K562 (cell line): ENCODE measurements at regions not wholly inside any gene's neighbourhood (a gene's known extent, or its start where the extent isn't known, plus 50 kb on each side); places are given as distances from the start of the nearest gene placed in this dataset.

Experiments used
- BDP1 ChIP-seq: IDR thresholded peaks from 3 replicates; pipeline ENCODE4 v1.6.1; 2011; ENCODE audit not compliant: insufficient read length, insufficient read depth
- GTF3C2 ChIP-seq: IDR thresholded peaks from 3 replicates; pipeline ENCODE4 v1.6.1; 2011; ENCODE audit warnings: borderline replicate concordance, mild to moderate bottlenecking, moderate library complexity; ENCODE audit not compliant: insufficient read length; ENCODE audit errors: extremely low read depth
- PHF20 ChIP-seq: fragments of 450-650 bp; IDR thresholded peaks from 2 replicates; pipeline ENCODE4 v1.6.1; 2018; ENCODE audit not compliant: partially characterized antibody
- THAP12 ChIP-seq: fragments of 250-450 bp; sonication (Bioruptor Pico); IDR thresholded peaks from 2 replicates; pipeline ENCODE4 v1.9.0; 2021; ENCODE audit warnings: mild to moderate bottlenecking, inconsistent platforms
- ZNF3 ChIP-seq: fragments of 250-450 bp; sonication (Bioruptor Pico); IDR thresholded peaks from 2 replicates; pipeline ENCODE4 v1.5.0; 2021; ENCODE audit warnings: mild to moderate bottlenecking, moderate library complexity
- ZNF655 ChIP-seq: fragments of 250-450 bp; sonication (Bioruptor Pico); IDR thresholded peaks from 2 replicates; pipeline ENCODE4 v1.5.0; 2021
- TF ChIP-seq, protein P1 (sequence below): fragments of 450-650 bp; formaldehyde crosslinking; IDR thresholded peaks from 2 replicates; pipeline ENCODE4 v1.4.0; 2020; ENCODE audit warnings: mild to moderate bottlenecking, moderate library complexity
- TF ChIP-seq, protein P2 (sequence below), 2 experiments: fragments of 450-650 bp; IDR thresholded peaks; 2 replicates each; pipeline ENCODE4 v1.6.1; 2018; ENCODE audit warnings: mild to moderate bottlenecking in 2 of 2, low read depth in 1 of 2; ENCODE audit not compliant: partially characterized antibody in 2 of 2
- TF ChIP-seq, protein P3 (sequence below): fragments of 450-650 bp; IDR thresholded peaks from 2 replicates; pipeline ENCODE4 v1.6.1; 2016

DNA sequence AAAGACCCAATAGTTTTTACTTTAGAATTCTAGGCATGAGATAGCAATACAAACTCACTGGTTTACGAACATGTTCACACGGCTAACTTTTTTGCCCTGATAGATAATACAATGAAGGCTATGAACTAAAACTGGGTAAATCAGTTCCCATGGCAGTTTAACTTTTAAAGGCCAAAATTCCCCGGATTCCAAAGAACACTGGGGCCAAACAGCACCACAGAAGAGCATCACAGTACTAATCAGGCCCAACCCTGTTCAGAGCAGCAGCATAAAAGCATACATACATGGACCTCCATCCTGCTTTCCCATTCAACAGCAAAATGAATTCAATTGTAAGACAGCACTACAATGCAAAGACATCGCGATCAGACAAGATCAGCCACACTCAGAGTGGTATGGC, 540.3 kb upstream of the CCDC54 start (continued):
- TF ChIP-seq GTF3C2: no peak
- no peak for TF ChIP-seq PHF20
- no peak for TF ChIP-seq BDP1
- TF ChIP-seq ZNF3 (CRISPR knock-in tag): no peak
- no peak for TF ChIP-seq THAP12 (CRISPR knock-in tag)
- TF ChIP-seq, protein P1, sequence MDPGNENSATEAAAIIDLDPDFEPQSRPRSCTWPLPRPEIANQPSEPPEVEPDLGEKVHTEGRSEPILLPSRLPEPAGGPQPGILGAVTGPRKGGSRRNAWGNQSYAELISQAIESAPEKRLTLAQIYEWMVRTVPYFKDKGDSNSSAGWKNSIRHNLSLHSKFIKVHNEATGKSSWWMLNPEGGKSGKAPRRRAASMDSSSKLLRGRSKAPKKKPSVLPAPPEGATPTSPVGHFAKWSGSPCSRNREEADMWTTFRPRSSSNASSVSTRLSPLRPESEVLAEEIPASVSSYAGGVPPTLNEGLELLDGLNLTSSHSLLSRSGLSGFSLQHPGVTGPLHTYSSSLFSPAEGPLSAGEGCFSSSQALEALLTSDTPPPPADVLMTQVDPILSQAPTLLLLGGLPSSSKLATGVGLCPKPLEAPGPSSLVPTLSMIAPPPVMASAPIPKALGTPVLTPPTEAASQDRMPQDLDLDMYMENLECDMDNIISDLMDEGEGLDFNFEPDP (CRISPR knock-in tag): no peak
- TF ChIP-seq, protein P2, sequence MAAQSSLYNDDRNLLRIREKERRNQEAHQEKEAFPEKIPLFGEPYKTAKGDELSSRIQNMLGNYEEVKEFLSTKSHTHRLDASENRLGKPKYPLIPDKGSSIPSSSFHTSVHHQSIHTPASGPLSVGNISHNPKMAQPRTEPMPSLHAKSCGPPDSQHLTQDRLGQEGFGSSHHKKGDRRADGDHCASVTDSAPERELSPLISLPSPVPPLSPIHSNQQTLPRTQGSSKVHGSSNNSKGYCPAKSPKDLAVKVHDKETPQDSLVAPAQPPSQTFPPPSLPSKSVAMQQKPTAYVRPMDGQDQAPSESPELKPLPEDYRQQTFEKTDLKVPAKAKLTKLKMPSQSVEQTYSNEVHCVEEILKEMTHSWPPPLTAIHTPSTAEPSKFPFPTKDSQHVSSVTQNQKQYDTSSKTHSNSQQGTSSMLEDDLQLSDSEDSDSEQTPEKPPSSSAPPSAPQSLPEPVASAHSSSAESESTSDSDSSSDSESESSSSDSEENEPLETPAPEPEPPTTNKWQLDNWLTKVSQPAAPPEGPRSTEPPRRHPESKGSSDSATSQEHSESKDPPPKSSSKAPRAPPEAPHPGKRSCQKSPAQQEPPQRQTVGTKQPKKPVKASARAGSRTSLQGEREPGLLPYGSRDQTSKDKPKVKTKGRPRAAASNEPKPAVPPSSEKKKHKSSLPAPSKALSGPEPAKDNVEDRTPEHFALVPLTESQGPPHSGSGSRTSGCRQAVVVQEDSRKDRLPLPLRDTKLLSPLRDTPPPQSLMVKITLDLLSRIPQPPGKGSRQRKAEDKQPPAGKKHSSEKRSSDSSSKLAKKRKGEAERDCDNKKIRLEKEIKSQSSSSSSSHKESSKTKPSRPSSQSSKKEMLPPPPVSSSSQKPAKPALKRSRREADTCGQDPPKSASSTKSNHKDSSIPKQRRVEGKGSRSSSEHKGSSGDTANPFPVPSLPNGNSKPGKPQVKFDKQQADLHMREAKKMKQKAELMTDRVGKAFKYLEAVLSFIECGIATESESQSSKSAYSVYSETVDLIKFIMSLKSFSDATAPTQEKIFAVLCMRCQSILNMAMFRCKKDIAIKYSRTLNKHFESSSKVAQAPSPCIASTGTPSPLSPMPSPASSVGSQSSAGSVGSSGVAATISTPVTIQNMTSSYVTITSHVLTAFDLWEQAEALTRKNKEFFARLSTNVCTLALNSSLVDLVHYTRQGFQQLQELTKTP (IDR thresholded peaks at IDR 0.05; ENCODE audit: low read depth in 1 of 2, partially characterized antibody in 2 of 2): no peak
- no peak for TF ChIP-seq ZNF655 (CRISPR knock-in tag)
- TF ChIP-seq, protein P3, sequence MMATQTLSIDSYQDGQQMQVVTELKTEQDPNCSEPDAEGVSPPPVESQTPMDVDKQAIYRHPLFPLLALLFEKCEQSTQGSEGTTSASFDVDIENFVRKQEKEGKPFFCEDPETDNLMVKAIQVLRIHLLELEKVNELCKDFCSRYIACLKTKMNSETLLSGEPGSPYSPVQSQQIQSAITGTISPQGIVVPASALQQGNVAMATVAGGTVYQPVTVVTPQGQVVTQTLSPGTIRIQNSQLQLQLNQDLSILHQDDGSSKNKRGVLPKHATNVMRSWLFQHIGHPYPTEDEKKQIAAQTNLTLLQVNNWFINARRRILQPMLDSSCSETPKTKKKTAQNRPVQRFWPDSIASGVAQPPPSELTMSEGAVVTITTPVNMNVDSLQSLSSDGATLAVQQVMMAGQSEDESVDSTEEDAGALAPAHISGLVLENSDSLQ: no peak
